HG02678 (cell line): ENCODE measurements at regions not wholly inside any gene's neighbourhood (a gene's known extent, or its start where the extent isn't known, plus 50 kb on each side); places are given as distances from the start of the nearest gene placed in this dataset.

Experiments
- ATAC-seq: cut with Tn5 transposase; IDR thresholded peaks from one replicate; pipeline ENCODE4 v1.9.1; 2021; ENCODE audit warnings: mild to moderate bottlenecking, moderate library complexity; ENCODE audit not compliant: unreplicated experiment

DNA sequence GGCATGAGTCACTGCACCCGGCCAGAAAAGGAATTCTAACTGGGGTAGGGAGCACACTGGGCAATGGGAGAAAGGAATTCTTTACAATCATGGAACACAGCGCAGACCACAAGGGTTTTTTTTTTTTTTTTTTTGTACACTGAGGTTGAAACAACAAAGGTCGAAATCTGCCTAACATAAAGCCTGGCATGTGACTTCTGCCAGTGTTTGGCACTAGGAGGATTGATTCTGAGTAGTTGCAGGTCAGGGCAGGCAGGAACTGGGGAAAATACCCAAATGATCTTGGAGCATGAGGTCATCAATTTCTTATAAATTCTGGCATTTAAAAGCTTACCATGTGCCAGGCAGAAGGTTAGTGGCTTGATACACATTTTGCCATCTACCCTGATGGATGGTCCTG lies 202.0 kb upstream of the SNX19 start:
- no peak for ATAC-seq

DNA sequence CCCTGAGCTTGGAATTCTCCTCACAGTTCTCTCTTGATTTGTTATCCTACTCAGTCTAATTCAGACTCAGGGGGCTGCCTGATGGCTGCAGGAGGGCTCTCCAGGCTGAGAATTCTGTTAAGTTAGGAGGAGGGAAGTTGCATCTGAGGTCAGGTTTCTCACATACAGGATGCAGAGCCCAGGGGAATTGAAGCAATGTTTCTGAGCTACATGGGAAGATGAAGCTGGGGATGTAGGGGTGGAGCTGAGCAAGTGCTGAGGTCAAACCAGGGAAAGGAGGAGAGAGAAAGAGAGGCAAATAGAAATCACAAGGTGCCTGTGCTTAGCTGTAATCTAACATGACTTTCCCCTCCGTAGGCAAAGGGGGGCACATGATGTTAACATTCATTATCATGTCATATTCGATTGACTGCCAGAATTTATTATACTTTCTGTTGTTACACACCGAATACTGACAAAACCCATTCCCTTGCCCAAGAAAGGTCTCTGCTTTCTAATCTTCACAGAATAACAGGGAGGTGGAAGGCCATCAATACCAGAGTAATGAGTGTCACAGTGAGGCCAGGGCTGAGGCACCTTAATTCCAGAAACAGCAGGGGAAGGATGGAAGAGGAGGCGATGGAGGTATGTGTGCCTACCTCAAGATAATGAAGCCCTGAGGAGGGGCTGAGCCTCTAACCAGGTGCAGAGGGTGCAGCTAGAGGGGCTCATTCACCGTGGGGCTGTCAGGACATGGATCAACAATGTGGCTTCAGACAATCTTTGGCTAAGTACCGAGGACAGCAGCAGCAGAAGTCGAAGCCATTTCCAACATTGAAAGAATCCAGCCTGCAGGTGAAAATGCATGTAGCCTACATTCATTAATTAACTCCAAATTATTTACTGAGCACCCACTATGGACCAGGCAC lies 205.4 kb upstream of the SNX19 start:
- ATAC-seq: no peak

DNA sequence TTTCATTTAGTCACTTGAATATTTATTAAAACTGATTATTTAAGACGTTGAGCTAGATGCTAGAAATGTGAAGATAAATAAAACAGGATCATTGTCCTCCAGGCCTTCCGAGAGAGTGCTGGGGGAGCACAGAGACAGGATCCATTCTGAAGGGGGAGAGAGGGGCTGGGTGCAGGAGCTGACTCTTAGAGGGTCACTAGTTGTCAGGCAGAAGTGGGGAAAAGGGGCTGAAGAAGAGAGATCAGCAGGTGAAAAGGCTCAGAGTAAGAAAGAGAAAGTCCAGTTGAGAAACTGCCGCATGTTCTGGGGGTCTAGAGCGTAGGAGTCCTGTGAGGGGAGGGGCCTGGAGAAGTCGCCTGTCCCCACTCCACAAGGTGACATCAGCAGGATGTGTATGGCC lies 206.2 kb upstream of the SNX19 start:
- ATAC-seq: no peak

DNA sequence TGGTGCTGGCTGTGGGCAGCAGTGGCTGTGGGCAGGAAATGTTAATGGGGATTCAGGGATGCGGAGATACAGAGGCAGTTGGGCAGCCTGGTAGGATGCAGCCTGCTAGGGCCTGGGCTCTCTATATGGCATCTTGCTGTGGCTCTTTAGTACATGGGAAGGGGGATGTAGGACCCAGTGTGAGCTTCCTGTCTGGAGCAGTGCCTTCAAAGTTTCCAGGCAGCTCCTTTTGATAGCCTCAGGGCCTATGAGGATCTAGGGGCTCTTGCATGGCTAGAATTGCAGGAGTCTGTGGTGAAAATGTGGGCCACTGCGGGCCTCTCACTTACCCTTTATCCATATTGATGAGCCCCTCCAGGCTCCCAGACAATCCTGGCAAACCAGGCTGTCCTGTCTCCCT lies 213.2 kb upstream of the SNX19 start:
- ATAC-seq: no peak

DNA sequence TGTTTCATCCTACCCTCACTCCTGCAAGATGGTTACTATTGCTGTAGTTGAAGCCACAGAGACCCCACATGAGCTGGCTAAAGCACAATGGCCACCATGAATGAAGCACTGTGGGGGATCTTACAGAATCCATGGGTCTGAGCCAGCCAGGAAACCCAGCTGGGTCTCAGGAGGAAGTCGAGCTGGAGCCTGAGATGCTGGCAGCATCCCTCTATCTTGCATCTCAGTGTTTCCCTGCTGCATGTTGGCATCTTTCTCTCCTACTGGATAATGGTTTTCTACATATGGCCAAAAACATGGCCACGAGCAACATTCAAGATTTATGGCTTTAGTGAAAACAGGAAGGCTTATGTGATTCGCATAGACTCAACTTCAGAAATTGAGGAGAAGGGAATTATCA lies 219.3 kb upstream of the SNX19 start:
- ATAC-seq: no peak

DNA sequence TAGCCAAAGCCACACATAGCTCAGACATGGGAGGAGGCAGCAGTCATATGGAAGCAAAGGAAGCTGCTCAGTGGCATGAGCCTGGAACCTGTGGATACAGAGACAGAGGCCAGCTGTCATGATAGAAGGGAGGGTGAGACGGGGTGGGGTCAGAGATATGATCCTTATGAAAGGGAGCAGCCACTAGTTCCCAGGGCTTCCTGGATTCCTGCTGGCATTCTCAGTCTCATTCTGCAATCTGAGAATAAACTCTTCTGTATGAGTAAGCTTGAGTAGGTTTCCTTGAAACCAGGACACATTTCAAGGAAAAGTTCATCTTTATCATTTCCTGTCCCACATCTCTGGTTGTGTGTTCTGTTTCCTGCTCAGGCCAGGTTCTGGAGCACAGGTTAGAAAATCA lies 220.2 kb upstream of the SNX19 start:
- no peak for ATAC-seq

DNA sequence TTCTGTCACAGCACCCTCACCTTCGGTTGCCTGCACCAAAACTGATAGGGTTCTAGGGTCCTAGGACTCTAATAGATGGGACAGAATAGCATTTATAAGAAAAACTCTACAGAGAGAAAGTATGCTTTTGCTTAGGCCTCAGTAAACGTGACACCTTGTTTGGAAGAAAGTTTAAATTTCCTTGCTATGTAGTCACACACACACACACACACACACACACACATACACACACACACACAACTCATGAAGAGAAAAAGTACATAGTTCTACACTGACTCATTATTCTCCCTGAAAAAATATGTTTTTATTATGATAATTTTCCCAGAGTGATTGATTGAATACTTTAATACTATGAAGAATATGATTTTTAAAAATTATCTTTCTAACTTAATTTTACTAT lies 220.8 kb upstream of the SNX19 start:
- no peak for ATAC-seq

DNA sequence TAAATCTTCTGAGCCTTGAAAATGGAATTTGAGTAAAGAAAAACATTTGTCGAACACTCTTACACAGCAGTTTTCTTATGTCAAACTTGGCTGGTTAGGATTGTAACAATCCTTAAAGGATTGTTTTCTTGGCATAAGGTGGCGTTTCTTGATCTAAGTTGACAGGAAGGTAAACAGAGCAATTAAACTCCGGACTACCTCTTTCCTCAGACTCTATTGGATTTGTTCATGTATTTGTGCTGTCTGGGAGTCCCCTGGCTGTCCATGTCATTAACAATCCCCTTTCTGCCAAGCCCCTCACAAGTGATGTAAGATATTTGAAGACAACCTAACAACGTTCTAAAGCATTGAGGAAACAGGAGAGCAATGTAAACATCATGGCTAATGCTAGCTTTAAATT lies 222.5 kb upstream of the SNX19 start:
- no peak for ATAC-seq

DNA sequence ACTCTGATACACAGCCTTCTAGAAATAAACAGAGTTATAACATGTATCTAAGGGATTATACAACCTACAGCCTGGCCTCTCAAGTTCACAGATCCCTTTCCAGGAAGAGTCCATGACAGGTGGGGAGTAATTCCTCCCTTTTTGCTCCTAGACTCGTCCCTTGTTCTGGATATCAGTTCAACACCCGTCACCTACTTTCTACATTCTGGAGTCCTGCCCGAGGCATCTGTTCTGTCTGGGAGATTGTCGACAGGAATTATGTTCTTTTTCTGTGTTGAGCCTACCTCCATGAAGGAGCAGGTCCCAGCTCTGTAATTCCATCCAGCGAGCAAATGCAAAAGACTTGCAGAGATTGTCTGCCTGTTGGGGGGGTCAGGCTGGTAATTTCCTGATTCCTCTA lies 224.6 kb upstream of the NTM start:
- ATAC-seq: no peak

DNA sequence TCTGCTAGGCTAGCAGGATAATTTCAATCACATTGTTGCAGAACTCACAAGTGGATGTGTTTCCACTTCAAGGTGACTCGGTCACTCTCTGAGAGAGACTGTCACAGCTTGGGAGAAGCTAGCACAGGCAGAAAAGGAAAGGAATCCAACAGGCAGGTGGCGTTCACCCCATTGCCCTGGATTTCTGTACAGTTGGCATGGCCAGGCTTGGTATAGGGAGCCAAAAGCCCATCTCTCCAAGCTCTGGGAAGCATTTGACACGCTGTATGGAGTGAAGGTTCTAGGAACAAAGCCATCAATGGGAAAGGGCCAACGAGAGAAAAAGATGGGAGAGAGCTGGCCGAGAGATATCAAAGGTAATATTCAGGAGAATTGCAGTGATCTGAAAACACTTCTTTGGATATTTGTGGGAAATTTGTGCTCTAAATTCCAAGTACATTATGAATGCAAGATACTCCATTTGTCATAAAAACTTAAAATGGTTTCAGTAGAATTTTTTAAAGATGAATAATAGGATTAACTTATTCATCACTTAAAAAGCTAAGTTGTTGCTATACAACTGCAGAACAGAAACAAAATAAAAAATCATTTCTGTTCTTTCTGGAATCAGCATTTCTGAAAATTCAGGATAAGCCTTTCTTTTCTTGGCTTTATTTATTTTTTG lies 223.5 kb upstream of the NTM start:
- no peak for ATAC-seq

DNA sequence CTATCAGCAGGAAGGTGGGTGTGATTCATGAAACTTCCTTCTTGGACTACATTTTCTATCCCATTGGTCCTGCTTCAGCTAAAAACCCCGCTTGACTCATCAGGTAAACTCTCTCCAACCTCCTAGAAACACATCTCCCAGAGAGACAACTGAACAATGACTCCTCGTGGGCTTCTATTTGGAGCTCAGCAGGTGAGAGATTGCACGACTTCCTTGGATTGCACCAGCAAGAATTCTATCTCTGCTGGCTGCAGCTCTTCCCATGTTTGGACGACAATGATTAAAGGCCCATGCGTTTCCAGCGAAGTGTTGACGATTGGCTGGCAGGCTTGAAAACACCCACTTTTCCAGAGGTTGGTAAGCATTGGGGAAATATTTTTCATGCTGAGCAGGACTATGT lies 216.1 kb upstream of the NTM start:
- ATAC-seq: no peak

DNA sequence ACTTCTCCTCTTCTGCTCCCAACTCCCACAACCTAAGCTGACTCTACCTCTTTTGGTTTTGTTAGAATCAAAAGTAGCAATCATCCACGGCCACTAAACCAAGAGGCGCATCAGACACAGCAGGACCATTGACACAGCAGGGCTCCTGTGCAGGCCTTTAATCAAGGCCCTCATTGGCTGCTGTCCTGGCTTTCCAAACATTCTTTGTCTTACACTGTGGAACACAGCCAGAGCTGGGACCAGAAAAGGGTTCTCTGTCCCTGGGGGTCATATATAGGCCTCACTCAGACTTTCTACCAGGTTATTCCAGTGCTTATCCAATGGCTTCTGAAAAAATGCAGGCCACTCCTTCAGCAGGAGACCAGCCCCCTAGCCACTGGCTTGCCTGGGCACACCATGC lies 212.7 kb upstream of the NTM start:
- ATAC-seq: no peak

DNA sequence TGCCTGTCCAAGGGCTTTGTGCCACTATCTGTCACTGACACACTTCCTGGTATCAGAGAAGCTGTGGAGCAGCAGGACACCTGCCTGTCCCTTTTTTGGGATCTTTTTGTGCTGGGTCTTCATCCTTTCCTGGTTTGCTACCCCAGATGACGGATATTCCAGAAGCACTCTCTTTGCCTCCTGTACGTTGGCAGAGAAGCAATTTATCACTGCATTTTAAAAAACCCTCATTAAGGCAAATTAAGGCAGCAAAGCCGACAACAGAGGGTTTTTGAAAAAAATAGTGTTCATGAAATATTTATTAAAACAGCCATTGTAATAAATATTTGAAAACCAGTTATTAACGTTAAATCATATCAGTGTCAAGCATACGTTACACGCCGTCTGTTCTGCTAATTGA lies 209.6 kb upstream of the NTM start:
- ATAC-seq: no peak

DNA sequence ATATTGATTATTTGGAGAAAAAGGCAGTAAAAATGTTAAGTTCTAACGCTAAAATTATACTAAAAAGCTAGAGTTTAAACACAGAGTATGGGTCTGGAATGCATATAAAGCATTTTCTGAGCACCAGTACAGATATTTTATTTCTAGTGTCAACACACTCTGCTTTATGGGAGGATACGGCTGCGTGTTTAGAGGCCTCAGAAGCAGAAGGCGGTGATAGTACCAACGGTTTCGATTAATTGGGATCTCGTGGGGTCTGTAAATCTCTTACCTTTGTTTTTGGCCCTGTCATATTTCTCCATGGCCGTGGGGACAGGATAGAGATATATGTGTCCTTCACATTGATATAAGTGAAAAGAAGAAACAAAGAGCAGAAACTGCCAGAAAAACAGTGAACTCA lies 206.8 kb upstream of the NTM start:
- no peak for ATAC-seq

DNA sequence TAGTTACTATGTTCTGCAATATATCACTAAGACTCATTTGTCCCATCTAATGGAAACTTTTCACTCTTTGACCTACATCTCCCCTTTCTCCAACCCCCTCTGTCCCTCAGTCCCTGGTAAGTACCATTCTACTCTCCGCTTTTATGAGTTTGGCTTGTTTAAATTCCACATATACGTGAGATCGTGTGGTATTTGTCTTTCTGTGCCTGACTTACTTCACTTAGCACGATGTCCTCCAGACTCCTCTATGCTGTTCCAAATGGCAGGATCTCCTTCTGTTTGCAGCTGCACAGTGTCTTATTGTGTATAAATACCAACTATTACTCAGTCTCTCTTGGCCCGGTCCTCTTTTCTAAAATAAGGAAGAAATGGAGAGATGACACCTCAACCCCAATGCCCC lies 205.4 kb upstream of the NTM start:
- ATAC-seq: no peak

DNA sequence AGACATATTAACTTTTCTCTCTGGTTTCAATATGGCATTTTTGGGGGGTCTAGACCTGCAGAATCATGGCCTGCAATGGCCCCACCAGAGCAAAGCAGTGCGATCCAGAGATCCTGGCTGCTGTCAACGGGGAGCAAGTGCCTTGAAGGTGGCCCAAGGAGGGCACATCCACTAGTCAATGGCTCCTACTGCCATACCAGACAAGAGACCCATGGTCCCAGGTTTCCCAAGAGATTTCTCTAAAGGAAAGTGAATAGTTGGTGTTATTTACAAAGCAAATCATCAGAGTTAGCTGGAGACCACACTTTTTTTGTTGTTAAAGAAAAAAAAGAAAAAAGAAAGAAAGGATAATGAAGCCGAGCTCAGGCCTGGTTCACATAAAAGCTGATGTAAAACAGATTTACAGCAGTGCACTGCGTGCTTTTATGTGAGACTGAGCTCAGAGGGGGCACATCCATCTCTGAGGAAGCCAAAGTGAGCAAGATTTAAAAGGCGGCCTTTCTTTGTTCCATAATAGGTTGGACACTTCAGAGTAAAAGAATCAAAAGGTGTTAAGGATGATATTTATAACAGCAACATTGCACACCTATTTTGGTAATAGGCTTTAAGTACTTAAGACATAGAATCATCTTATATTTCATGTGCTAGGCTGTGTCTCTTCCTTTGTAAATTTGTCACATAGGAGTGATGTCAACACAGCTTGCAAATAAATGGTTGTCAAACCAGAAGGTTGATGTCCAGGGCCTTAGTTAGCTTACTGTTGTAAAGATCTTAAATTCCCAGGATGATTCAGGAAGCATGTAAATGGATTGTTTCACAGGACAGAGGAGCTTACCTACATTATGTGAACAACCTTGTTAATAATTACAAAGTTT lies 201.3 kb upstream of the NTM start:
- ATAC-seq: no peak

DNA sequence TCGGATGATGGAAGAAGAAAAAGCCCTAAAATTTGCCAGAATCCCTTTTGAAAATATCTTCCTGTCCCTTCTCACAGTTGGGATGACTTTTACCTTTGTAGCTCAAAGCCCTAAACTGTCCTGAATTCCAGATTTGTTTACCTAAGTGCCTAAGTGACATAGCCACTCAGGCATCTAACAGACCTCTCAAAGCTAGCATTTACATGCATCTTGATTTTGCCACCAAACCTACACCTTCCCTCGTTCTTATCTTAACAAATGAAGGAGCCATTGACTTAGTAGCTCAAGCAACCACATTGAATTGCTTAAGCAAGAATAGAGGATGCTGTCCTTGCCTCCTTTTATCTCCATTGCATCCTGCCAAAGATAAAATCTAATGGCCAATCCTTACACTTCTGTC lies 198.4 kb upstream of the NTM start:
- no peak for ATAC-seq

DNA sequence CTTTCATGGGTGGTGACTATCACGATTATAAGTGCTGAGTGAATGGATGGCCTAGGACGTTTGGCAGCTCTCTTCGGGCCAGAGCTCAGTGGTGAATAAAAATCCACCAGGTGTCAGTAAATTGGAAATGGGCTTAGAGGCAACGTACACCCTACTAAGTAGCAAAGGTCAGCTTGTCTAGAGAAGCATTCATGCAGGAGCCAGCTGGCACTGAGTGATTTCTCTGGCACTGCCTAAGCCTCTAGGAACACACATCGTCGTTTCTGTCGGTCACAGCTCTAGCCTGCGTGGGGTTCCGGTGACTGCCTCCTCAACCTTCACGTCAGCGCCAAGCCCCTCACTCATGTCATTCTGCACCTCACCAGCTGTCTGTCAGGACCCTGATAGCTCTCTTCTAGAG lies 192.4 kb upstream of the NTM start:
- ATAC-seq: no peak

DNA sequence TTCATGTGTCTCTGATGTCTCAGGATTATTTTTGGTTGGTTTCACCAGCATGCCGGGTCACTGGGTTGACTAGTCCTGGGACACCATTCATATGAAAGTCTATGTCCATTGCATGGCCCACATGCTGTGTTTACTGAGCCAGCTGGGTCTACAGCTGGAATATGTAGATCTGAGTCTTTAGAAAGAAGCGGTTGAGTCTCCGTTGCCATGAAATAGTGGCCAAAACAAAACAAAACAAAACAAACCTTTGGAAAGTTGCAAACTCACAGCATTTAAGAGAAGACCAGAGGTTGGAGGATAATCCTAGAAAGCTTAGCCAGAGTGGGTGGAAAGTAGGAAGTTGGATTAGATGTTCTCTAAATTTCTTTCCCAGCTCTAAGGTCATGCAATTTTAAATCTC lies 191.8 kb upstream of the NTM start:
- no peak for ATAC-seq

DNA sequence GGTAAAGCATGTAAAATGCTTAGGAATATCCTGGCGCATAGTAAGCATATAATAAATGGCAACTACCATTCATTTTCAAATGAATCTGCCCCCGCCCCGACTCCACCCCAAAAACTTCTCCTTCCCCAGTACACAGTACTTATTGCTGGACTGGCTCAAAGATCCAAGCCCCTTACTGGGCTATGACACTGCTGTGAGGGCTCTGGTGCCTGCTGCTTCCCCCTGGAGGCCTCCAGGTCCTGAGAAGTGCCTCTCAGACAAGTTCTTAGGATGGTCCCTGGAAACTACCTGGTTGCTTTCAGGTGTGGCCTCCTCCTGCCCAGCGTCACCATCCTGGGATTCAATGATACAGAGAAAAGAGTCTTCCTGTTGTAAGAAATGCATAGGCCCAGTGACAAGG lies 190.6 kb upstream of the NTM start:
- no peak for ATAC-seq

DNA sequence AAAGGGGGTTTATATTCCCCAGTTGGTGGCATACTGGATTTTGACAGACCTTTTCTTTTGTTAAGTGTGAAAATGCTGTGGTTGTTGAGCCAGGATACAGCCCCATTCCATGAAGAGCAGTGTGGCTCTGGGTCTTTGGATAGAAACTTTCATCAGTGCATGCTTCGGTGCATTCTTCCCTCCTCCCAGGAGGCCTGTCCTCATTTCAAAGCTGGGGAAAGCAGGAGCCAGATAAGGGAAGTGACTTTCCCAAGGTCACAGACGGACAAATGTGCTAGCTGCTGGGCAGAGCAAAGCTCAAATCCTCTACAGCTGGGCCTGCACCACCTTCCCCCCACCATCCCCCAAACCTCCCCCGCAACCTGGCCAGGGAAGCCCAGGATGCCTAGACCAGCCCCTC lies 184.5 kb upstream of the NTM start:
- ATAC-seq: no peak

DNA sequence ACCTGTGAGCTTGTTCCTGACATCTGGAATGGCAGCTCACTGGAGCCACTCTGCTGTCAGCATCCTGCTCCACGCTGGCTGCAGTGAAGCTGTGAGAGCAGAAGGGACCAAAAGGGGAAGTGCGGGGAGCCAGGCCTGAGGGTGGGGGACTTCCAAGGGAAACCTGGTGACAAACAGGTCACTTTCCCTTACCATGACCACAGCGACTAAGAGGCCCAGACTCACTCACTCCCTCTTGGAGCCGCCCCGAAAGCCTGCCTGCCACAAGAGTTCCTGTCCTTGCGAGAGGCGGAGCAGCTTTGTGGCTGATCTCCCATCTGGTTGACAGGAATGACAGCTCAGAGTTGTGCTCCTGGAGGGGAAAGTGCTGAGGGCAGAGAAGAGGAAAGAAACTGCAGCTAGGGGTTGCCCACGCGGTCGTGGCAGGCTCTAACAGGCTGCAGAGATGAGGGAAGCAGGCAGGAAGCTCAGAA lies 183.8 kb upstream of the NTM start:
- ATAC-seq: peak; percentile 93
